WTC11 (cell line): ENCODE measurements at regions not wholly inside any gene's neighbourhood (a gene's known extent, or its start where the extent isn't known, plus 50 kb on each side); places are given as distances from the start of the nearest gene placed in this dataset.

ENCODE experiments used
- CBFB ChIP-seq: sonication (generic); formaldehyde crosslinking; IDR thresholded peaks from 2 replicates; pipeline ENCODE4 v1.8.1; 2022; ENCODE audit warnings: mild to moderate bottlenecking, low read depth, missing genetic modification reagents
- CREB1 ChIP-seq: sonication (generic); formaldehyde crosslinking; IDR thresholded peaks from 2 replicates; pipeline ENCODE4 v1.8.0; 2023; ENCODE audit warnings: mild to moderate bottlenecking, missing genetic modification reagents
- EMX1 ChIP-seq: fragments of 250-450 bp; sonication (Bioruptor Pico); IDR thresholded peaks from 2 replicates; pipeline ENCODE4 v1.8.0; 2021; ENCODE audit warnings: mild to moderate bottlenecking
- MYBL2 ChIP-seq: sonication (generic); formaldehyde crosslinking; IDR thresholded peaks from 2 replicates; pipeline ENCODE4 v1.8.1; 2023; ENCODE audit warnings: mild to moderate bottlenecking, moderate library complexity, missing genetic modification reagents
- NFYB ChIP-seq: sonication (generic); formaldehyde crosslinking; conservative IDR thresholded peaks from 2 replicates; pipeline ENCODE4 v1.8.0; 2022; ENCODE audit warnings: low read depth, missing genetic modification reagents
- SP1 ChIP-seq: sonication (generic); formaldehyde crosslinking; conservative IDR thresholded peaks from 2 replicates; pipeline ENCODE4 v1.8.1; 2022; ENCODE audit warnings: missing genetic modification reagents
- TEAD1 ChIP-seq: sonication (generic); formaldehyde crosslinking; IDR thresholded peaks from 2 replicates; pipeline ENCODE4 v1.8.0; 2022; ENCODE audit warnings: mild to moderate bottlenecking, missing genetic modification reagents
- ZBTB21 ChIP-seq: sonication (generic); formaldehyde crosslinking; IDR thresholded peaks from 2 replicates; pipeline ENCODE4 v1.8.1; 2023; ENCODE audit warnings: mild to moderate bottlenecking, missing genetic modification reagents, borderline replicate concordance
- ZNF263 ChIP-seq: sonication (generic); formaldehyde crosslinking; IDR thresholded peaks from 2 replicates; pipeline ENCODE4 v1.8.1; 2022; ENCODE audit warnings: low read depth, mild to moderate bottlenecking, moderate library complexity, missing genetic modification reagents
- ZNF423 ChIP-seq: fragments of 250-450 bp; sonication (Bioruptor Pico); IDR thresholded peaks from 2 replicates; pipeline ENCODE4 v2.1.2; 2022; ENCODE audit warnings: mild to moderate bottlenecking, moderate library complexity
- TF ChIP-seq, protein P1 (sequence below): fragments of 200-600 bp; IDR thresholded peaks from 2 replicates; pipeline ENCODE4 v1.8.0; 2022; ENCODE audit warnings: antibody characterized with exemption
- TF ChIP-seq, protein P2 (sequence below): sonication (generic); formaldehyde crosslinking; IDR thresholded peaks from 2 replicates; pipeline ENCODE4 v1.8.1; 2023; ENCODE audit warnings: mild to moderate bottlenecking, moderate library complexity, missing genetic modification reagents
- TF ChIP-seq, protein P3 (sequence below): sonication (generic); formaldehyde crosslinking; IDR thresholded peaks from 2 replicates; pipeline ENCODE4 v1.8.0; 2022; ENCODE audit warnings: missing genetic modification reagents

DNA sequence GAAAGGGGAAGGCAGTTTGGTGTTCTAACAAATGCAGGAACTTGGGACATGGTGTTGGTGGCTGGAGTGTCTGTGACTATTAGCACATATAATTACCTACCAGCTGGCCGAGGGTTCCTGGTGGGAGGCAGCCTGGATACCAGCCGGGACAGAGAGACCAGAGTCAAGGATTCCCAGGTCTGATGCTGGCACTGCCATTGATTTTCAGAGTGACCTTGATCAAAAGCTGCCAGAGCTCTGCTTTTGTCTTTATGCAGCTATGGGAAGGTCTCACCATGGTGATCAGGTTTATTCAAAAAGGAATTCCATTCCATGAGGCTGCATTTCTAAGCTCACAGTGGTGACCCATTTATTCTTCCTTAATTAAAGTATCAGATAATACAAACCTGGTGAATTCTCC lies 101.0 kb upstream of the PWP1 start:
- TF ChIP-seq, protein P1, sequence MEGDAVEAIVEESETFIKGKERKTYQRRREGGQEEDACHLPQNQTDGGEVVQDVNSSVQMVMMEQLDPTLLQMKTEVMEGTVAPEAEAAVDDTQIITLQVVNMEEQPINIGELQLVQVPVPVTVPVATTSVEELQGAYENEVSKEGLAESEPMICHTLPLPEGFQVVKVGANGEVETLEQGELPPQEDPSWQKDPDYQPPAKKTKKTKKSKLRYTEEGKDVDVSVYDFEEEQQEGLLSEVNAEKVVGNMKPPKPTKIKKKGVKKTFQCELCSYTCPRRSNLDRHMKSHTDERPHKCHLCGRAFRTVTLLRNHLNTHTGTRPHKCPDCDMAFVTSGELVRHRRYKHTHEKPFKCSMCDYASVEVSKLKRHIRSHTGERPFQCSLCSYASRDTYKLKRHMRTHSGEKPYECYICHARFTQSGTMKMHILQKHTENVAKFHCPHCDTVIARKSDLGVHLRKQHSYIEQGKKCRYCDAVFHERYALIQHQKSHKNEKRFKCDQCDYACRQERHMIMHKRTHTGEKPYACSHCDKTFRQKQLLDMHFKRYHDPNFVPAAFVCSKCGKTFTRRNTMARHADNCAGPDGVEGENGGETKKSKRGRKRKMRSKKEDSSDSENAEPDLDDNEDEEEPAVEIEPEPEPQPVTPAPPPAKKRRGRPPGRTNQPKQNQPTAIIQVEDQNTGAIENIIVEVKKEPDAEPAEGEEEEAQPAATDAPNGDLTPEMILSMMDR: no peak
- no peak for TF ChIP-seq CREB1 (CRISPR knock-in tag)
- no peak for TF ChIP-seq CBFB (CRISPR knock-in tag)
- TF ChIP-seq, protein P2, sequence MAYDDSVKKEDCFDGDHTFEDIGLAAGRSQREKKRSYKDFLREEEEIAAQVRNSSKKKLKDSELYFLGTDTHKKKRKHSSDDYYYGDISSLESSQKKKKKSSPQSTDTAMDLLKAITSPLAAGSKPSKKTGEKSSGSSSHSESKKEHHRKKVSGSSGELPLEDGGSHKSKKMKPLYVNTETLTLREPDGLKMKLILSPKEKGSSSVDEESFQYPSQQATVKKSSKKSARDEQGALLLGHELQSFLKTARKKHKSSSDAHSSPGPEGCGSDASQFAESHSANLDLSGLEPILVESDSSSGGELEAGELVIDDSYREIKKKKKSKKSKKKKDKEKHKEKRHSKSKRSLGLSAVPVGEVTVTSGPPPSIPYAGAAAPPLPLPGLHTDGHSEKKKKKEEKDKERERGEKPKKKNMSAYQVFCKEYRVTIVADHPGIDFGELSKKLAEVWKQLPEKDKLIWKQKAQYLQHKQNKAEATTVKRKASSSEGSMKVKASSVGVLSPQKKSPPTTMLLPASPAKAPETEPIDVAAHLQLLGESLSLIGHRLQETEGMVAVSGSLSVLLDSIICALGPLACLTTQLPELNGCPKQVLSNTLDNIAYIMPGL (CRISPR knock-in tag): no peak
- TF ChIP-seq NFYB (CRISPR knock-in tag): no peak
- no peak for TF ChIP-seq ZNF423 (CRISPR knock-in tag)
- TF ChIP-seq ZBTB21 (CRISPR knock-in tag): no peak
- no peak for TF ChIP-seq EMX1 (CRISPR knock-in tag)
- TF ChIP-seq TEAD1 (CRISPR knock-in tag): no peak
- no peak for TF ChIP-seq SP1 (CRISPR knock-in tag)
- no peak for TF ChIP-seq ZNF263 (CRISPR knock-in tag)
- TF ChIP-seq, protein P3, sequence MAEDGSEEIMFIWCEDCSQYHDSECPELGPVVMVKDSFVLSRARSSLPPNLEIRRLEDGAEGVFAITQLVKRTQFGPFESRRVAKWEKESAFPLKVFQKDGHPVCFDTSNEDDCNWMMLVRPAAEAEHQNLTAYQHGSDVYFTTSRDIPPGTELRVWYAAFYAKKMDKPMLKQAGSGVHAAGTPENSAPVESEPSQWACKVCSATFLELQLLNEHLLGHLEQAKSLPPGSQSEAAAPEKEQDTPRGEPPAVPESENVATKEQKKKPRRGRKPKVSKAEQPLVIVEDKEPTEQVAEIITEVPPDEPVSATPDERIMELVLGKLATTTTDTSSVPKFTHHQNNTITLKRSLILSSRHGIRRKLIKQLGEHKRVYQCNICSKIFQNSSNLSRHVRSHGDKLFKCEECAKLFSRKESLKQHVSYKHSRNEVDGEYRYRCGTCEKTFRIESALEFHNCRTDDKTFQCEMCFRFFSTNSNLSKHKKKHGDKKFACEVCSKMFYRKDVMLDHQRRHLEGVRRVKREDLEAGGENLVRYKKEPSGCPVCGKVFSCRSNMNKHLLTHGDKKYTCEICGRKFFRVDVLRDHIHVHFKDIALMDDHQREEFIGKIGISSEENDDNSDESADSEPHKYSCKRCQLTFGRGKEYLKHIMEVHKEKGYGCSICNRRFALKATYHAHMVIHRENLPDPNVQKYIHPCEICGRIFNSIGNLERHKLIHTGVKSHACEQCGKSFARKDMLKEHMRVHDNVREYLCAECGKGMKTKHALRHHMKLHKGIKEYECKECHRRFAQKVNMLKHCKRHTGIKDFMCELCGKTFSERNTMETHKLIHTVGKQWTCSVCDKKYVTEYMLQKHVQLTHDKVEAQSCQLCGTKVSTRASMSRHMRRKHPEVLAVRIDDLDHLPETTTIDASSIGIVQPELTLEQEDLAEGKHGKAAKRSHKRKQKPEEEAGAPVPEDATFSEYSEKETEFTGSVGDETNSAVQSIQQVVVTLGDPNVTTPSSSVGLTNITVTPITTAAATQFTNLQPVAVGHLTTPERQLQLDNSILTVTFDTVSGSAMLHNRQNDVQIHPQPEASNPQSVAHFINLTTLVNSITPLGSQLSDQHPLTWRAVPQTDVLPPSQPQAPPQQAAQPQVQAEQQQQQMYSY (CRISPR knock-in tag): no peak
- no peak for TF ChIP-seq MYBL2 (CRISPR knock-in tag)
